ENCODE measurements at regions not wholly inside any gene's neighbourhood (a gene's known extent, or its start where the extent isn't known, plus 50 kb on each side); places are given as distances from the start of the nearest gene placed in this dataset.

GRCh38 chr4:96301715-96302114 is 461.8 kb downstream of the PDHA2 start:
- TF ChIP-seq ZNF70 (CRISPR knock-in tag; IDR thresholded peaks at IDR 0.05) (no peak), POU6F1 (CRISPR knock-in tag; IDR thresholded peaks at IDR 0.05; ENCODE audit: borderline replicate concordance, low read depth) (no peak), PPARA (CRISPR knock-in tag; IDR thresholded peaks at IDR 0.05; ENCODE audit: borderline replicate concordance) (no peak), ZFP30 (CRISPR knock-in tag; IDR thresholded peaks at IDR 0.05) (no peak), TSHZ2 (CRISPR knock-in tag; IDR thresholded peaks at IDR 0.05) (no peak)
- ATAC-seq = no peak

GRCh38 chr4:96305030-96305429 is 465.1 kb downstream of the PDHA2 start:
- TF ChIP-seq OSR1 (CRISPR knock-in tag; IDR thresholded peaks at IDR 0.05) = no peak
- TF ChIP-seq ZNF70 (CRISPR knock-in tag; IDR thresholded peaks at IDR 0.05) = no peak
- no peak for TF ChIP-seq ZFP30 (CRISPR knock-in tag; IDR thresholded peaks at IDR 0.05)
- peak; percentile 27; the same call in 1 of the 2 replicates for TF ChIP-seq TCF4 (CRISPR knock-in tag; IDR thresholded peaks at IDR 0.05; ENCODE audit: borderline replicate concordance)
- 0 out of 2 replicates have a peak, but pooled peaks have one; percentile 12 for TF ChIP-seq ISL1 (CRISPR knock-in tag; IDR thresholded peaks at IDR 0.05)
- no peak for TF ChIP-seq CSRNP3 (CRISPR knock-in tag; IDR thresholded peaks at IDR 0.05)
- TF ChIP-seq ZNF8 (CRISPR knock-in tag; IDR thresholded peaks at IDR 0.05) = no peak
- no peak for TF ChIP-seq TOX (CRISPR knock-in tag; IDR thresholded peaks at IDR 0.05; ENCODE audit: borderline replicate concordance)
- TF ChIP-seq ZNF565 (CRISPR knock-in tag; conservative IDR thresholded peaks at IDR 0.05; ENCODE audit: low read depth) = no peak
- ATAC-seq = no peak

- TF ChIP-seq ZFP30 (CRISPR knock-in tag; IDR thresholded peaks at IDR 0.05) (no peak), BACH2 (CRISPR knock-in tag; IDR thresholded peaks at IDR 0.05; ENCODE audit: borderline replicate concordance) (no peak), CSDC2 (CRISPR knock-in tag; IDR thresholded peaks at IDR 0.05) (no peak), SNAI2 (CRISPR knock-in tag; IDR thresholded peaks at IDR 0.05) (no peak), TOX (CRISPR knock-in tag; IDR thresholded peaks at IDR 0.05; ENCODE audit: borderline replicate concordance) (no peak), POU6F1 (CRISPR knock-in tag; IDR thresholded peaks at IDR 0.05; ENCODE audit: borderline replicate concordance, low read depth) (no peak), GLIS3 (CRISPR knock-in tag; IDR thresholded peaks at IDR 0.05) (no peak), TSHZ2 (CRISPR knock-in tag; IDR thresholded peaks at IDR 0.05) (no peak), PPARA (CRISPR knock-in tag; IDR thresholded peaks at IDR 0.05; ENCODE audit: borderline replicate concordance) (no peak), CREB5 (CRISPR knock-in tag; IDR thresholded peaks at IDR 0.05; ENCODE audit: low read depth) (no peak), TCF4 (CRISPR knock-in tag; IDR thresholded peaks at IDR 0.05; ENCODE audit: borderline replicate concordance) (no peak)
- ATAC-seq = no peak
Observed at GRCh38 chr4:96312046-96312685, 472.3 kb downstream of the PDHA2 start.
